DMS79 treated with DMSO at 0.1 percent for 48 hours (cell line): ENCODE measurements at regions not wholly inside any gene's neighbourhood (a gene's known extent, or its start where the extent isn't known, plus 50 kb on each side); places are given as distances from the start of the nearest gene placed in this dataset.

Experiments
- DNase-seq: peaks from one replicate; lab custom pipeline; 2025; lab: John Stamatoyannopoulos, UW

GRCh38 chr5:1938310-1939000, 55.7 kb upstream of the IRX4 start:
- no peak for DNase-seq

- DNase-seq = no peak
These were observed 54.9 kb upstream of the IRX4 start for GRCh38 chr5:1937590-1937989.

- DNase-seq = no peak
These were observed 54.2 kb upstream of the IRX4 start for GRCh38 chr5:1936901-1937300.

DNA sequence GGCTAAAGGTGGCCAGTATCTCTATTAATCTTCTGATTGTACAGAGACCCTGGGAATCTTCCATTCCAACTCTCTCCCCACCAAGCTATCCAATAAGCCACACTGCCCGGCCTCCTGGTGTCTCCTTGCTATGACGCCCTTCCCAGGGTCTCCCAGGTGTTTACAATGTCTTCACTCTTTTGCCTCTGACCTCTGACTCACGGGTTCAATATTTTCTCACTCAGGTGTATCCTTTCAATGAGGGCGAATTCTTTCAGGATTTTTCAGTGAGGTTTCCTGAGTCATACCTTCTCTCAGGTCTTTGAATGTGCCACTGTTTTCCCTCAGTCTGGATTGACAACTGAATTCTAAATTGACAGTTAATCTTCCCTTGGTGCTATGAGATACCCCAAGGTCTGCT, 53.7 kb upstream of the IRX4 start:
- DNase-seq = no peak

- no peak for DNase-seq
These were observed 52.2 kb upstream of the IRX4 start for GRCh38 chr5:1934801-1935429.

GRCh38 chr5:1934056-1934394, 51.3 kb upstream of the IRX4 start:
- no peak for DNase-seq

DNA sequence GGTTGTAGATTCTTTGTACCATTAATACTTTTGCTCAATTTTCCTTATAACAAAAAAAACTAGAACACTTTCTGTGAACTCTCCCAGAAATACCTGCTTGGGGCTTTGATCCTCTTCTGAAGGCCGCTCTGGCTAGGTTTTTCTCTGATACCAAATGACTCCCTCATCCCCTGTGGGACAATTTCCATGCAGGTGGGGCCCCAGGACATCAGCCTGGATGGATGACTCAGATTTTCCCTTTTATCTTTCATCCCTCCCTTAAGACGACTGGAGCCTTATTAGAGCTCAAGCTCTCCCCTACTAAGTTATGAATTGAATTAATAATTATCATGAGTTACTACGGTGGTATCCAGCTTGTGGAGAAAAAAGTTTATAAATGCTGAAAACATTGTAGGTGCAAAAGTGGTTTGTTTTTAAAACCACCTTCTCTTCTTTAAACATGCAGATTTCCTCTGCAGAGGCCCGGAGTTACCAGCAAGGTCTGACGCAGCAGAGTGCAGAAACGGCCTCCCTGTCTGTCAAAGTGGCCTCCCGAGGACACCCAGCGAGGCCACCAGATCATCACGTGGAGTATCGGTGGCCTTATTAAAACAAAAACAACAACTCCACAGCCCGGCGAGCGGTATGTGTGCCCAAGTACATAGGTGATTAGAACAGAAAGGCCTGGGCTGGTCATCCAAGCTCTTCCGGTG, 50.8 kb upstream of the IRX4 start:
- no peak for DNase-seq
